GM12874 (cell line): ENCODE measurements at regions not wholly inside any gene's neighbourhood (a gene's known extent, or its start where the extent isn't known, plus 50 kb on each side); places are given as distances from the start of the nearest gene placed in this dataset.

Source experiments
- CTCF ChIP-seq: IDR thresholded peaks from 2 replicates; pipeline ENCODE4 v1.5.1; 2011; ENCODE audit warnings: low read depth, mild to moderate bottlenecking, control low read depth, low read length, moderate library complexity; ENCODE audit not compliant: insufficient read depth

- TF ChIP-seq CTCF, result peak; percentile 44
Measured at GRCh38 chr7:132654150-132654549, 77.9 kb upstream of the PLXNA4 start.

- no peak for TF ChIP-seq CTCF
Measured at GRCh38 chr7:132653366-132653930, 77.2 kb upstream of the PLXNA4 start.

DNA sequence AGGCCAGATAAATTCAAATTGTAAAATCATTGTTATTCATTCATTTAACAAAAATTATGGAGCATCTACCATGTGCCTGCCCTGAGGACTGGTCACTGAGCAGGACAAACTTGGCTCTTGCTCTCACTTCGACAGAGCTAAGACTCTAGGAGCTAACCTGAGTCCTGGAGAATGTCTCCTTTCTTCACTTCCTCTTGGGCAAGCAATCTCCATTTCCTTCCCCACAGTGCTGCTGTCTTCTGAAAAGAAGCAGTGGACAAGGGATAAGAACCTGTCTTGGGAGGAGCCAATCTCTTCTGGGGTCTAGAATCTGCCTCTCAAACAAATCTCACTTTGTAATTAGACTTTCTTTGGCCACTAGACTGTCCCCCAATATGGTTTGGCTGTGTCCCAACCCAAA is 76.2 kb upstream of the PLXNA4 start:
- TF ChIP-seq CTCF, result no peak

GRCh38 chr7:132650498-132650897 is 74.2 kb upstream of the PLXNA4 start:
- TF ChIP-seq CTCF, result no peak

DNA sequence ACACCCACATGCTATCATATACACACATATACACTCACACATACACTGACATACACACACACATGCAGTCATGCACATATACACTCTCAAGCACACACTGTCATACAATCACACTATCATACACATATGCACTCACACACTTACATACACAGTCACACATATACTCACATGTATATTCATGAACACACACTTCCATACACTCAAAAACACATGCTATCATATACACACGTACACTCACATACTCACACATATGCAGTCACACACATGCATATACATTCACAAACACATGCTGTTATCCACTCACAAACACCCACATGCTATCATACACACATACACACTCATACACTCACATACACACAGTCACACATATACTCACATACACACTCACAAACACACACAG is 71.0 kb upstream of the PLXNA4 start:
- no peak for TF ChIP-seq CTCF

DNA sequence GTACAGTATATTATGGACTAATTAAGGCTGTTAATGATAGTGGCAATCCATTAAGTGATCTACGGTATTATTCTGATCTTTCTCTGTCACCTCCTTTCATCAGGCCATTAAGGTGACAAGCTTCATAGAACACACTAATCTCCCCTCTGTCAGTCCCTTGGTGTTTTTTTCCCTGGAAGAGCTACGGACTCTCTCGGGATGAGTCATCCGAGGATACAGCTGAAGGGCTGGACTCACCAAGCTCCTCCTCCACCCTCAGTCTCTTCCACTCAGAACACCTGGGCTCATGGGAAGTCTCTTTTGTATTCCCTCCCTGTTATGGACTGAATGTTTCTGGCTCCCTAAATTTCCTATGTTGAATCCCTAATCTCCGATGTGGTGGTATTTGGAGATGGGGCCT is 69.8 kb upstream of the PLXNA4 start:
- TF ChIP-seq CTCF, result no peak

DNA sequence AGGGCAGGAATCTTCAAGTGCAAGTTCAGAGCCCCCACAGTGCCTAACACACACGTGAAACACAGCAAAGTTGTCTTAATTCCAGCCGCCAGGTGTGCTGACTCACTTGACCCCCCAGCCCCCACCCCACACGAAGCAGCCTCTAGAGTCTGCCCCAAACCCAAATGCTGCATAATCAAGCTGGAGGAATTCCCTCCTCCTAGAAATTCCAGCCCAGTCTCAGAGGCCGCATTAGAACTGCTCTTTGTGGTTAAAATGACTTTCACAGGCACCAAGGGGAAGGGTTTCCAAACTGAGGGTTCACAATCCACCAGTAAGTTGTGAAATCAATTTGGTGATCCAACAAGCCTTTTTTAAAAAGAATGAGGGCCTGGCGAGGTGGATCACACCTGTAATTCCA is 67.0 kb upstream of the PLXNA4 start:
- TF ChIP-seq CTCF, result no peak

GRCh38 chr7:132641238-132641637 is 65.0 kb upstream of the PLXNA4 start:
- TF ChIP-seq CTCF, result no peak
